ENCODE measurements at regions not wholly inside any gene's neighbourhood (a gene's known extent, or its start where the extent isn't known, plus 50 kb on each side); places are given as distances from the start of the nearest gene placed in this dataset.
"Not testable (repeated sequence)": the region's sequence is repeated elsewhere in the genome, so short reads cannot be mapped to it uniquely, and the experiment has no call there.

DNA sequence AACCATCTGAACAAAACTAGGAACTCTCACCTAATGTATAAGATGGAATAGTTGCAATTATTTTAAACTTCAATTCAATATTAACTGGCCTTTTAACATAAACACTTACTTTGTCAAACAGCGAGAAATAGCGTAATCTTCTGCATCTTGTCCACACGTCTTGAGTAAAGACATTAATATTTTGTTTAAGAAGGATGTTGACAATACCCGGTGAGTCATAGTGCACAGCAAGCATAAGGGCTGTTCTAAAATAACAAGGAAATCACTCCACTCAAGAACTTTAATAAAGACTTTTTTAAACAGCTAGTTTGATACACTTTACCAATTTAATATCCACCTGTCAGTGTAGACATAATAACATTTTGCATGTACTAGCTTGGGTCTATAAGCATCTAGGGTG is 311.1 kb downstream of the TUBA3C start:
- H3K4me1 ChIP-seq (ENCODE audit: control insufficient read depth in 5 of 5, insufficient read depth in 5 of 5, low read length in 5 of 5); H3K9ac ChIP-seq (ENCODE audit: low read length in 5 of 5); H3K9me3 ChIP-seq (ENCODE audit: control insufficient read depth in 5 of 5, low read length in 5 of 5); H3K27ac ChIP-seq (ENCODE audit: low read depth, low read length); H3K4me3 ChIP-seq (ENCODE audit: low read depth in 1 of 5, low read length in 5 of 5); H3K36me3 ChIP-seq (ENCODE audit: control insufficient read depth in 5 of 5, insufficient read depth in 5 of 5, low read length in 5 of 5); H3K27me3 ChIP-seq (ENCODE audit: control insufficient read depth in 5 of 5, insufficient read depth in 4 of 5, low read length in 5 of 5): not testable (repeated sequence)

DNA sequence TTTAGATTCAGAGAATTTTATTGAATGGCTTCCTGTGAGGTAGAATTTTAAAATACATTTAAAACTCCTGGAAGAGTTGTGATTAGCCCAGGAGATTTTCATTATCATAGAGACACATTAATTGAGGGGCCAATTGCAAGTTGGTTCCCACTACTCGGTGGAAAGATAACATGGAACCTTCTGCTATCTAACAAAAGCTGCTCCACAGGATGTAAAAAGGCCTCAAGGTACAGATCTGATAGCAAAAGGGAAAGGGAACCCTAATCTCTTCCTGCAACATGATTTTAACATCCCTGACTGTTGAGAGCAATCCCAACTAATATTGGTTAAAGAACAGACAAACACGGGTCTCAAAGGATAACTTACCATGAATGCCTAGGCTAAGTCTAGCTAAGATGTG is 312.3 kb downstream of the TUBA3C start:
- H3K27ac ChIP-seq (ENCODE audit: low read depth, low read length); H3K27me3 ChIP-seq (ENCODE audit: control insufficient read depth in 5 of 5, insufficient read depth in 4 of 5, low read length in 5 of 5); H3K9me3 ChIP-seq (ENCODE audit: control insufficient read depth in 5 of 5, low read length in 5 of 5); H3K9ac ChIP-seq (ENCODE audit: low read length in 5 of 5); H3K4me3 ChIP-seq (ENCODE audit: low read depth in 1 of 5, low read length in 5 of 5); H3K36me3 ChIP-seq (ENCODE audit: control insufficient read depth in 5 of 5, insufficient read depth in 5 of 5, low read length in 5 of 5); H3K4me1 ChIP-seq (ENCODE audit: control insufficient read depth in 5 of 5, insufficient read depth in 5 of 5, low read length in 5 of 5): not testable (repeated sequence)

DNA sequence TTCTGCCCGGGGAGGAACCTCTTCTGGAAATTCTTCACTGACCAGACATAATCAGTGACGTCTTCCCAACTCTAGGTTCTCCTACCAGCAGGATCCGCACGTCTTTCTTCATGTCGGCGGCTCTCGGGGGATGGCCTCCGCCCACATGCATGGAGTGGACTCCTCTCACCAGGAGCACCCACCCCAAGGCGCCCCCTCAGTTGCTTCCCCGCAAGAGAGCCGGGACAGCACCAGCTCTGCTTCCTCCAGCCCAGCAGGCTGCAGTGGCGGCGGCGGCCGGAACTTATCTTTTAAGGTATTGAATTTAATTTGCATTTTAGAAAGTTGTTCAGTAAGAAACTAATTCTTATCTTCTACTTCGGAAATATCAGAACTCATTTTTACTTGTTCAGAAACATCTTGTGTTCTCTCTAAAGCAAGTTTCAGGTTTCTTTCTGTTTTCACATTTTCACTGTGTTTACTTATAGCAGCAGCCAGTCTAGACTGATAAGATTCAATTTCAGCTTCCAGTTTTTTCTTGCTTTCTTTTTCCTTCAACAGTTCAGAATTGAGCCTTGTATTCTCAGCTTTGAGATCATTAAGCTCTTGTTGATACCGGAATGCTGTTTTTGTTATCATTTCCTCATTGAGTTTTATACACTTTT is 343.5 kb downstream of the TUBA3C start:
- not testable (repeated sequence) for H3K9ac ChIP-seq (ENCODE audit: low read length in 5 of 5); H3K9me3 ChIP-seq (ENCODE audit: control insufficient read depth in 5 of 5, low read length in 5 of 5); H3K4me3 ChIP-seq (ENCODE audit: low read depth in 1 of 5, low read length in 5 of 5)

DNA sequence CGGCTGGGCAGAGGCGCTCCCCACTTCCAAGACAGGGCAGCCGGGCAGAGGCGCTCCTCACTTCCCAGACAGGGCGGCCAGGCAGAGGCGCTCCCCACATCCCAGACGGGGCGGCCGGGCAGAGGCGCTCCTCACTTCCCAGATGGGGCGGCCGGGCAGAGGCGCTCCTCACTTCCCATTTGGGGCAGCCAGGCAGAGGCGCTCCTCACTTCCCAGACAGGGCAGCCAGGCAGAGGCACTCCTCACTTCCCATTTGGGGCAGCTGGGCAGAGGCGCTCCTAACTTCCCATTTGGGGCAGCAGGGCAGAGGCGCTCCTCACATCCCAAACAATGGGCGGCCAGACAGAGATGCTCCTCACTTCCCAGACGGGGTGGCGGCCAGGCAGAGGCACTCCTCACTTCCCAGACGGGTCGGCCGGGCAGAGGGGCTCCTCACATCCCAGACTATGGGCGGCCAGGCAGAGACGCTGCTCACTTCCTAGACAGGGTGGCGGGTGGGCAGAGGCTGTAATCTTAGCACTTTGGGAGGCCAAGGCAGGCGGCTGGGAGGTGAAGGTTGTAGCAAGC is 344.4 kb downstream of the TUBA3C start:
- not testable (repeated sequence) for H3K9ac ChIP-seq (ENCODE audit: low read length in 5 of 5); H3K27ac ChIP-seq (ENCODE audit: low read depth, low read length); H3K36me3 ChIP-seq (ENCODE audit: control insufficient read depth in 5 of 5, insufficient read depth in 5 of 5, low read length in 5 of 5); H3K9me3 ChIP-seq (ENCODE audit: control insufficient read depth in 5 of 5, low read length in 5 of 5); H3K27me3 ChIP-seq (ENCODE audit: control insufficient read depth in 5 of 5, insufficient read depth in 4 of 5, low read length in 5 of 5); H3K4me1 ChIP-seq (ENCODE audit: control insufficient read depth in 5 of 5, insufficient read depth in 5 of 5, low read length in 5 of 5); H3K4me3 ChIP-seq (ENCODE audit: low read depth in 1 of 5, low read length in 5 of 5)

More for the DNA sequence above, 343.5 kb downstream of the TUBA3C start:
- not testable (repeated sequence) for H3K27me3 ChIP-seq (ENCODE audit: control insufficient read depth in 5 of 5, insufficient read depth in 4 of 5, low read length in 5 of 5); H3K4me1 ChIP-seq (ENCODE audit: control insufficient read depth in 5 of 5, insufficient read depth in 5 of 5, low read length in 5 of 5); H3K36me3 ChIP-seq (ENCODE audit: control insufficient read depth in 5 of 5, insufficient read depth in 5 of 5, low read length in 5 of 5); H3K27ac ChIP-seq (ENCODE audit: low read depth, low read length)

DNA sequence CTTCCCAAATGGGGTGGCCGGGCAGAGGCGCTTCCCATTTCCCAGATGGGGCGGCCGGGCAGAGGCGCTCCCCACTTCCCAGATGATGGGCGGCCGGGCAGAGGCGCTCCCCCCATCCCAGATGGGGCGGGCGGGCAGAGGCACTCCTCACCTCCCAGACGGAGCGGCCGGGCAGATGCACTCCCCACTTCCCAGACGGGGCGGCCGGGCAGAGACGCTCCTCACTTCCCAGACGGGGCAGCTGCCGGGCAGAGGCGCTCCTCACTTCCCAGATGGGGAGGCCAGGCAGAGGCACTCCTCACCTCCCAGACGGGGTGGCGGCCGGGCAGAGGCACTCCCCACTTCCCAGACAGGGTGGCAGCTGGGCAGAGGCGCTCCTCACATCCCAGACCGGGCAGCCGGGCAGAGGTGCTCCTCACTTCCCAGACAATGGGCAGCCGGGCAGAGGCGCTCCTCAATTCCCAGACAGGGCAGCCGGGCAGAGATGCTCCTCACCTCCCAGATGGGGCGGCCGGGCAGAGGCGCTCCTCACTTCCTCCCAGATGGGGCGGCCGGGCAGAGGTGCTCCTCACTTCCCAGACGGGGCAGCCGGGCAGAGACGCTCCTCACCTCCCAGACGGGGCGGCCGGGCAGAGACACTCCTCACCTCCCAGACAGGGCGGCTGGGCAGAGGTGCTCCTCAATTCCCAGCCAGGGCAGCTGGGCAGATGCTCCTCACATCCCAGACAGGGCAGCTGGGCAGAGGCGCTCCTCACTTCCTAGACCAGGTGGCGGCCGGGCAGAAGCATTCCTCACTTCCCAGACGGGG is 345.0 kb downstream of the TUBA3C start:
- not testable (repeated sequence) for H3K27ac ChIP-seq (ENCODE audit: low read depth, low read length); H3K36me3 ChIP-seq (ENCODE audit: control insufficient read depth in 5 of 5, insufficient read depth in 5 of 5, low read length in 5 of 5); H3K9me3 ChIP-seq (ENCODE audit: control insufficient read depth in 5 of 5, low read length in 5 of 5); H3K4me1 ChIP-seq (ENCODE audit: control insufficient read depth in 5 of 5, insufficient read depth in 5 of 5, low read length in 5 of 5); H3K27me3 ChIP-seq (ENCODE audit: control insufficient read depth in 5 of 5, insufficient read depth in 4 of 5, low read length in 5 of 5); H3K9ac ChIP-seq (ENCODE audit: low read length in 5 of 5); H3K4me3 ChIP-seq (ENCODE audit: low read depth in 1 of 5, low read length in 5 of 5)

DNA sequence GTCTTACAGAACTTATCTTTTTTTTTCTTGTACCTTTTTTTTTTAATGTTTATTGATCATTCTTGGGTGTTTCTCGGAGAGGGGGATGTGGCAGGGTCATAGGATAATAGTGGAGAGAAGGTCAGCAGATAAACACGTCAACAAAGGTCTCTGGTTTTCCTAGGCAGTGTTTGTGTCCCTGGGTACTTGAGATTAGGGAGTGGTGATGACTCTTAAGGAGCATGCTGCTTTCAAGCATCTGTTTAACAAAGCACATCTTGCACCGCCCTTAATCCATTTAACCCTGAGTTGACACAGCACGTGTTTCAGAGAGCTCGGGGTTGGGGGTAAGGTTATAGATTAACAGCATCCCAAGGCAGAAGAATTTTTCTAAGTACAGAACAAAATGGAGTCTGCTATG is 345.9 kb downstream of the TUBA3C start:
- not testable (repeated sequence) for H3K4me1 ChIP-seq (ENCODE audit: control insufficient read depth in 5 of 5, insufficient read depth in 5 of 5, low read length in 5 of 5); H3K27me3 ChIP-seq (ENCODE audit: control insufficient read depth in 5 of 5, insufficient read depth in 4 of 5, low read length in 5 of 5); H3K36me3 ChIP-seq (ENCODE audit: control insufficient read depth in 5 of 5, insufficient read depth in 5 of 5, low read length in 5 of 5); H3K27ac ChIP-seq (ENCODE audit: low read depth, low read length); H3K9me3 ChIP-seq (ENCODE audit: control insufficient read depth in 5 of 5, low read length in 5 of 5); H3K4me3 ChIP-seq (ENCODE audit: low read depth in 1 of 5, low read length in 5 of 5); H3K9ac ChIP-seq (ENCODE audit: low read length in 5 of 5)

DNA sequence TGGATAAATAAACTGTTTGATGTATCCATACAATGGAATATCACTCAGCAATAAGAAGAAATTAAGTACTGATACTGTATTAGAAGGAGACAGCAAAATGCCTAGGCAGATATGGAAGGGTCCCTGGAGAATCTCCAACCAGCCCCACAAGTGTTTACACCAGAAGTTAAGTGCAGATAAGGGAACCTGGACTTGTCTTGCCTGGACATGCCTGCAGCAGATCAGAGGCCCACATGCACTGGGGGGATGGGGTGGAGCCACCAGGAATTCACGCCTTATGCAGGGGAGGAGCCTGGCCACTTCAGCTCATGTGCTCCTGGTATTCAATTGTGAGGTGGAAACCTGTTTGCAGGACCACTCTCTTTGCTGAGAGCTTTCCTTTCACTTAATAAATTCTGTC is 356.9 kb downstream of the TUBA3C start:
- H3K36me3 ChIP-seq (ENCODE audit: control insufficient read depth in 5 of 5, insufficient read depth in 5 of 5, low read length in 5 of 5); H3K4me1 ChIP-seq (ENCODE audit: control insufficient read depth in 5 of 5, insufficient read depth in 5 of 5, low read length in 5 of 5); H3K9ac ChIP-seq (ENCODE audit: low read length in 5 of 5); H3K27me3 ChIP-seq (ENCODE audit: control insufficient read depth in 5 of 5, insufficient read depth in 4 of 5, low read length in 5 of 5); H3K27ac ChIP-seq (ENCODE audit: low read depth, low read length); H3K9me3 ChIP-seq (ENCODE audit: control insufficient read depth in 5 of 5, low read length in 5 of 5); H3K4me3 ChIP-seq (ENCODE audit: low read depth in 1 of 5, low read length in 5 of 5): not testable (repeated sequence)

DNA sequence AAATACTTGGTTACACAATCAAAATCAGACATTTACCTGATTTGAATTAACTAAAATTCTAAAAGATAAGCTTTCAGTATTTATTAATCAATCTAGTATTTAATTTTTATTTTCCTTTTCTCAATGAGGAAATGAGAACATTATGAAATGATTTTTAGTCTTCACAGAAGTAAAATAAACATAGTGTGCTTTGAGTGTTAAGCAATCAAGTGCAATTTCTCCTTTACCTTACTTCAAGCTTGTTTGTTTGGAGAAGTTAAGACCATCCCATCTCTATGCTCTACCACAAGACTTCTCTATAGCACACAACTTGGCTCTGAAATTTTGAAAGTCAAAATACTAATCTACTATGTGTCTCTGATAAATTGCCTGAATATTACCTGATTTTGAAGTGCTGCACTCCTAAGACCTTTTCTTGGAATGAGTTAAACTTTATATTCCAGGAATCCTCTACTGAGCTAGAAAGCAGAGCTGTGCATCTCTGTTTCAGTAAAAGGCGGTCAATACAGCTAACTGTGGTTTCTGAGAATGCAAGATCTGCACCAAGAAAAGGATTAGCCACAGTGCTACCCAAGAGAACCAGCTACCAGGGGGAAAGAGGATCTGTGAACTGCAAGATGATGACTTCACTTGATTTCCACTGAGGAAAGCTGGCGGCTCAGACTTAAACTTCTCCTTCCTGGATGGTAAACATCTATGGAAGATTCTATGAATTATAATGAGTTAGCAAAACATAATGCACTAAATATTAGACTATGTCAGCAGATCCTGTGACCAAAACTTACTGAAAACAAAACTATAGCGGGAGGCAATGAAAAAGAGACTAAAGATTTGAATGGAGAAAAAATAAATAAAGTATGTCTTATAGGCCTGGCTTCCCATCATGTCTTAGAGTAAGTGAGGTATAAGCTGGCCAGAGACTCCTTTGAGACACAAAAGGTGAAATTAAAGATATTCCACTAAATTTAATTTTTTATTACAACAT is 358.7 kb downstream of the TUBA3C start:
- not testable (repeated sequence) for H3K9ac ChIP-seq (ENCODE audit: low read length in 5 of 5); H3K9me3 ChIP-seq (ENCODE audit: control insufficient read depth in 5 of 5, low read length in 5 of 5); H3K27me3 ChIP-seq (ENCODE audit: control insufficient read depth in 5 of 5, insufficient read depth in 4 of 5, low read length in 5 of 5); H3K4me1 ChIP-seq (ENCODE audit: control insufficient read depth in 5 of 5, insufficient read depth in 5 of 5, low read length in 5 of 5); H3K36me3 ChIP-seq (ENCODE audit: control insufficient read depth in 5 of 5, insufficient read depth in 5 of 5, low read length in 5 of 5); H3K27ac ChIP-seq (ENCODE audit: low read depth, low read length); H3K4me3 ChIP-seq (ENCODE audit: low read depth in 1 of 5, low read length in 5 of 5)

DNA sequence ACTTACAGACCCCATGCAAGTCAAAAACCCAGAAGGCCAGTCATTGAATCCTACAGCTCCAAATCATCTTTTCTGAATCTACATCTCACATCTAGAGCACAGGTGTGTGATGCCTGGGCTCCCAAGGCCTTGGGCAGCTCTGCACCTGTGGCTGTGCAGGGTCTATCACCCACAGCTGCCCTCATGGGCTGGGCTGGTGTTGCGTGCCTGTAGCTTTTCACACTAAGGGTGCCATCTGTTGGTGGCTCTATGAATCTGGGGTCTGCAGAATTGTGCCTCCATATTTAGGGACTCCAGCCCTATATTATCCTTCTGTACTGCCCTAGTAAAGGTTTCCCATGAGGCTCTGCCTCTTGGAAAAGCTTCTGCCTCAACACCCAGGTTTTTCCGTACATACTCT is 407.6 kb downstream of the TUBA3C start:
- H3K4me3 ChIP-seq (ENCODE audit: low read depth in 1 of 5, low read length in 5 of 5); H3K4me1 ChIP-seq (ENCODE audit: control insufficient read depth in 5 of 5, insufficient read depth in 5 of 5, low read length in 5 of 5); H3K9ac ChIP-seq (ENCODE audit: low read length in 5 of 5); H3K36me3 ChIP-seq (ENCODE audit: control insufficient read depth in 5 of 5, insufficient read depth in 5 of 5, low read length in 5 of 5); H3K27me3 ChIP-seq (ENCODE audit: control insufficient read depth in 5 of 5, insufficient read depth in 4 of 5, low read length in 5 of 5); H3K9me3 ChIP-seq (ENCODE audit: control insufficient read depth in 5 of 5, low read length in 5 of 5); H3K27ac ChIP-seq (ENCODE audit: low read depth, low read length): not testable (repeated sequence)

DNA sequence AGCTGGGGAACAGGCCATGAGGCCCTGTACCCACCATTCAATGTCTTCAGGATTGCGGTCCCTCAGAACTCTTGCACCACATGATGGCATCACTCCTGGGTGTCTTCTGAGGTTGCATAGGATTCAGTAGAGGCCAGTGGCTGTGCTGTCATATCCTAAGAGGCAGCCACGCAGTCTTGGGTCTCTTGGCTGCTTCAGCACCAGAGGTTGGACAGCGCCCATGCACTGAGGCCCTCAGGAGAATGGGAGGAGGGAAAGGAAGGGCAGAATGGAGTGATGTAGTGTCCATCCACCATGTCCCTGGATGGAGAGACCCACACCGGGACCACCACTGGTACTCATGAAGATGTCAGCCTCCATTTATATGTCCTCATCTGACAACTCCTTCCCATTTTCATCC is 439.9 kb downstream of the TUBA3C start:
- not testable (repeated sequence) for H3K9me3 ChIP-seq (ENCODE audit: control insufficient read depth in 5 of 5, low read length in 5 of 5); H3K36me3 ChIP-seq (ENCODE audit: control insufficient read depth in 5 of 5, insufficient read depth in 5 of 5, low read length in 5 of 5); H3K4me3 ChIP-seq (ENCODE audit: low read depth in 1 of 5, low read length in 5 of 5); H3K9ac ChIP-seq (ENCODE audit: low read length in 5 of 5); H3K4me1 ChIP-seq (ENCODE audit: control insufficient read depth in 5 of 5, insufficient read depth in 5 of 5, low read length in 5 of 5); H3K27me3 ChIP-seq (ENCODE audit: control insufficient read depth in 5 of 5, insufficient read depth in 4 of 5, low read length in 5 of 5); H3K27ac ChIP-seq (ENCODE audit: low read depth, low read length)

Data from subcutaneous abdominal adipose tissue (tissue), 5 donors.